ENCODE measurements at regions not wholly inside any gene's neighbourhood (a gene's known extent, or its start where the extent isn't known, plus 50 kb on each side); places are given as distances from the start of the nearest gene placed in this dataset.

DNA sequence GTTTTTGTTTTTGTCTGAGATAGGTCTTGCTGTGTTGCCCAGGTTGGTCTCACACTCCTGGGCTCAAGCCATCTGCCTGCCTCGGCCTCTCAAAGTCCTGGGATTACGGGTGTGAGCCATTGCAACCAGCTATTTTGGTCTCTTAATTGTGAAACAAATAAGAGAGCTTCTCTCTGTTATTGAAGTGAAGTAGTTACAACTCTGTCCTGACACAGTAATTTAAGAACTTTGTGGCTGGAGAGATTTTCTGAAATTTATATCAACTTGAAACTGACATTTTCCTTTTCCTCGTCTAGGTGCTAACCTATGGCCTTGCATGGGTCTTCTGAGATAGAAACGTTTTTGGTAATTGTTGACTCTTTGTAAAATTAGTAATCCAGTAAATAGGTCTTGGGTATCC, 122.1 kb upstream of the DOK5 start:
- H2AFZ ChIP-seq (ENCODE audit: control insufficient read depth, low read length) = no peak overlapping the region

DNA sequence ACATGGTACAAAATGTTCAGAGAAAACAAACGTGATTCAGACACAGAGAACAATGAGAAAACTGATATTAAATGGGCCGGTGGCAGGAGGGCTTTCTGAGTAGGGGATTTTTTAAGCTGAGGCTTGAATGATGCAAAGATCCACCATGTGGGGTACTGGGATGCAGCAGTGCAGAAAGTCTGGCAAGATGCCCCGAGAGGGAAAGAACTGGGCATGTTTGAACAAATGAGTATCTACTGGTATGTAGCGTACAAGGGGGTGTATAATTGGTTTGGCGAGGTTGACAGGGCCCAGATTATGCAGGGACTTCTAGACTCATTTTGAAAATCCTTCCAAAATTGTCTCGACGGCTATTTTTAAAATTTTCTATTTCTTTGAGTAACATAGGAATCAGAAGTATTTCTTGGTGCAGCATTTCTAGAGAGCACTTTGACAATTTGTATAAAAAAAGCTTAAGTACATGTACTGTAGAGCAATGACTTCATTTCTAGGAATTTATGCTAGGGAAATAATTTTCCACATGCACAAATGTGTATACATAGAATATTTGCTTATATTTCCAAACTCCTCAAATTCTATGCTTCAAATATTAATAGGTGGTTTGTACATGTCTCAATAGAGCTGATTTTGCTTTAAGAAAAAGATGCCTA, 119.6 kb upstream of the DOK5 start:
- no peak overlapping the region for H3K4me2 ChIP-seq (ENCODE audit: control insufficient read depth, extremely low read depth, insufficient read depth, low read depth, low read length)

More for the DNA sequence above, 122.1 kb upstream of the DOK5 start:
- Histone ChIP-seq H3K9ac (ENCODE audit: control insufficient read depth, extremely low read depth, insufficient read depth, low read length) (no peak overlapping the region), H3K4me2 (ENCODE audit: control insufficient read depth, extremely low read depth, insufficient read depth, low read depth, low read length) (no peak overlapping the region), H3K4me3 (ENCODE audit: control insufficient read depth in 2 of 3, extremely low read depth in 1 of 3, insufficient read depth in 2 of 3, low read depth in 1 of 3, low read length in 3 of 3) (no peak overlapping the region), H4K20me1 (ENCODE audit: control insufficient read depth, extremely low read depth, insufficient read depth, low read length) (no peaks in the 10 kb centered on the region), H3K9me1 (ENCODE audit: control insufficient read depth, extremely low read depth, insufficient read depth, low read length) (no peaks in the 10 kb centered on the region), H3K27me3 (ENCODE audit: control insufficient read depth, extremely low read depth, insufficient read depth, low read length) (no peaks in the 10 kb centered on the region), H3K36me3 (ENCODE audit: control insufficient read depth in 2 of 2, extremely low read depth in 1 of 2, insufficient read depth in 2 of 2, low read length in 2 of 2) (no peaks in the 10 kb centered on the region), H3K4me1 (ENCODE audit: control insufficient read depth, extremely low read depth, insufficient read depth, low read length) (no peaks in the 10 kb centered on the region), H3K79me2 (ENCODE audit: control insufficient read depth, insufficient read depth, low read length) (no peaks in the 10 kb centered on the region), H3K9me3 (ENCODE audit: control insufficient read depth, low read depth, low read length) (no peaks in the 10 kb centered on the region), H3K27ac (ENCODE audit: control insufficient read depth, insufficient read depth, low read length) (no peak overlapping the region)
- TF ChIP-seq, protein P1, sequence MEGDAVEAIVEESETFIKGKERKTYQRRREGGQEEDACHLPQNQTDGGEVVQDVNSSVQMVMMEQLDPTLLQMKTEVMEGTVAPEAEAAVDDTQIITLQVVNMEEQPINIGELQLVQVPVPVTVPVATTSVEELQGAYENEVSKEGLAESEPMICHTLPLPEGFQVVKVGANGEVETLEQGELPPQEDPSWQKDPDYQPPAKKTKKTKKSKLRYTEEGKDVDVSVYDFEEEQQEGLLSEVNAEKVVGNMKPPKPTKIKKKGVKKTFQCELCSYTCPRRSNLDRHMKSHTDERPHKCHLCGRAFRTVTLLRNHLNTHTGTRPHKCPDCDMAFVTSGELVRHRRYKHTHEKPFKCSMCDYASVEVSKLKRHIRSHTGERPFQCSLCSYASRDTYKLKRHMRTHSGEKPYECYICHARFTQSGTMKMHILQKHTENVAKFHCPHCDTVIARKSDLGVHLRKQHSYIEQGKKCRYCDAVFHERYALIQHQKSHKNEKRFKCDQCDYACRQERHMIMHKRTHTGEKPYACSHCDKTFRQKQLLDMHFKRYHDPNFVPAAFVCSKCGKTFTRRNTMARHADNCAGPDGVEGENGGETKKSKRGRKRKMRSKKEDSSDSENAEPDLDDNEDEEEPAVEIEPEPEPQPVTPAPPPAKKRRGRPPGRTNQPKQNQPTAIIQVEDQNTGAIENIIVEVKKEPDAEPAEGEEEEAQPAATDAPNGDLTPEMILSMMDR (optimal IDR thresholded peaks at IDR 0.05 in 1 of 3, IDR thresholded peaks at IDR 0.05 in 1 of 3, conservative IDR thresholded peaks at IDR 0.05 in 1 of 3; ENCODE audit: extremely low read depth in 1 of 3, insufficient read depth in 2 of 3, low read length in 3 of 3) = no peak
- TF ChIP-seq EZH2 (IDR thresholded peaks at IDR 0.05; ENCODE audit: low read length) = no peak
- dilution Hi-C loops (cut with MboI; ENCODE audit: extremely low pct_ligation_motif_present, low sequenced_read_pairs) = no loop called here
- DNase-seq (ENCODE audit: low read depth, low spot score) = no peak
- no peak for FAIRE-seq

More for the DNA sequence above, 119.6 kb upstream of the DOK5 start:
- no peaks in the 10 kb centered on the region for H3K4me1 ChIP-seq (ENCODE audit: control insufficient read depth, extremely low read depth, insufficient read depth, low read length)
- no peaks in the 10 kb centered on the region for H3K27me3 ChIP-seq (ENCODE audit: control insufficient read depth, extremely low read depth, insufficient read depth, low read length)
- TF ChIP-seq EZH2 (IDR thresholded peaks at IDR 0.05; ENCODE audit: low read length) = no peak
- TF ChIP-seq, protein P1 (optimal IDR thresholded peaks at IDR 0.05 in 1 of 3, IDR thresholded peaks at IDR 0.05 in 1 of 3, conservative IDR thresholded peaks at IDR 0.05 in 1 of 3; ENCODE audit: extremely low read depth in 1 of 3, insufficient read depth in 2 of 3, low read length in 3 of 3) = no peak
- no peak for FAIRE-seq
- no peaks in the 10 kb centered on the region for H3K9me3 ChIP-seq (ENCODE audit: control insufficient read depth, low read depth, low read length)
- dilution Hi-C loops (cut with MboI; ENCODE audit: extremely low pct_ligation_motif_present, low sequenced_read_pairs) = no loop called here
- no peak overlapping the region for H3K27ac ChIP-seq (ENCODE audit: control insufficient read depth, insufficient read depth, low read length)
- no peaks in the 10 kb centered on the region for H3K79me2 ChIP-seq (ENCODE audit: control insufficient read depth, insufficient read depth, low read length)
- H3K4me3 ChIP-seq (ENCODE audit: control insufficient read depth in 2 of 3, extremely low read depth in 1 of 3, insufficient read depth in 2 of 3, low read depth in 1 of 3, low read length in 3 of 3) = no peak overlapping the region
- H3K36me3 ChIP-seq (ENCODE audit: control insufficient read depth in 2 of 2, extremely low read depth in 1 of 2, insufficient read depth in 2 of 2, low read length in 2 of 2) = no peaks in the 10 kb centered on the region
- no peak overlapping the region for H3K9ac ChIP-seq (ENCODE audit: control insufficient read depth, extremely low read depth, insufficient read depth, low read length)
- DNase-seq (ENCODE audit: low read depth, low spot score) = no peak
- no peaks in the 10 kb centered on the region for H4K20me1 ChIP-seq (ENCODE audit: control insufficient read depth, extremely low read depth, insufficient read depth, low read length)
- H3K9me1 ChIP-seq (ENCODE audit: control insufficient read depth, extremely low read depth, insufficient read depth, low read length) = no peaks in the 10 kb centered on the region
- H2AFZ ChIP-seq (ENCODE audit: control insufficient read depth, low read length) = no peak overlapping the region

All from keratinocyte (primary cell).